ENCODE measurements at regions not wholly inside any gene's neighbourhood (a gene's known extent, or its start where the extent isn't known, plus 50 kb on each side); places are given as distances from the start of the nearest gene placed in this dataset.

DNA sequence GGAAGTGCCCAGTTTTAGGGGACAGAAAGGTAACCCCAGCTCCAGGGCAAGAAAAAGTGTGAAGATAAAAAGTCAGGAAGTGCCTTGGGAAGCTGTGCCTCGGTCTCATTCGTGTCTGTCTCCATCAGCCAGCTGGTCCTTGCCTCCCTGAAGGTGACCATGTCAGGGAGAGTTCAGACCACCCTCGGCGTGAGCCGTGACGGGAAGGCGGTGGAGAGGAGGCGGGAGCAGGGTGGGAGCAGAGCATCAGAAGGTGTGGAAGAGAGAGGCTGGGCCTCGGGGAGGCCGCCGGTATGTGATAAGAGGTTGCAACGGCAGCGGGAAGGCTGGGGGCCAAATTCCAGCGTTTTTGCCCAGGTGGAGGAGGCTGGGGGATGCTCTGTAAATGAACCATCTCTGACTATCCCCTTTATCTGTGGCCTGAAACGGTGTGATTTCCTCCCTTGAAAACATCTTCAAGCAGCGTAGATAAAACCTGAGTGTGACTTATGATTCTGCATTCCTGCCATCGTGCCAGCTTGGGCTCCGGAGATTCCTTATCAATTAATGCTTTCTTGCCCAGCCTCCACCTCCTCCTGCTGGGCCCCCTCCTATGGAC lies 251.8 kb downstream of the IRF8 start:
- no peak for DNase-seq (ENCODE audit: low read depth, low spot score)

DNA sequence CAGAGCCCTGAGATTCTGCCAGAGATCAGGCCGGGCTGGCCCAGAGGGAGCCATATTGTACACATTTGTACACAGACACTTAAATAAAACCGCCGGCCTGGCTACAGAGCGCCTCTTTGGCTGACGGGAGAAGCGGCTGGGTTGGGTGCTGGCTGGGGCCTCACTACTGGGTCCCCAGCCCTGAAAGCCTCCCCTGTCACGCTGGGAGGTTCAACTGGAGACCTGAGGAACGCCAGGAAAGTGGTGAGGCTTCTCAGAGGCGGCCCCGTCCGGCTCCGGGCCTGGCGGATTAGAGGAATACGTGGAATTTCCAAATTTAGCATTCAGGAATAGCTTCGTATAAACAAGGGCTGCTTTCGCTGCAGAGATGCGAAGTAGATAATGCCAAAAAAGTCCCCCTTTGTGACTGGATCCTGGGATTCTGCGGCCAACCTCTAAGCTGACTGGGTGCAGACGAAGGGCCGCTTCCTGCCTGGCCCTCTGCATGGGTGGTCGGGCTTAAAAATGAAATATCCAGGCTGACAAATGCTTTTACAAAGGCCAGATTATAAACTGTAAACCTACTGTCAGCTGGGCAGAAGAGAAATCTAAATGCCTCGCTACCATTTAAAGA lies 252.4 kb downstream of the IRF8 start:
- no peak for DNase-seq (ENCODE audit: low read depth, low spot score)

DNA sequence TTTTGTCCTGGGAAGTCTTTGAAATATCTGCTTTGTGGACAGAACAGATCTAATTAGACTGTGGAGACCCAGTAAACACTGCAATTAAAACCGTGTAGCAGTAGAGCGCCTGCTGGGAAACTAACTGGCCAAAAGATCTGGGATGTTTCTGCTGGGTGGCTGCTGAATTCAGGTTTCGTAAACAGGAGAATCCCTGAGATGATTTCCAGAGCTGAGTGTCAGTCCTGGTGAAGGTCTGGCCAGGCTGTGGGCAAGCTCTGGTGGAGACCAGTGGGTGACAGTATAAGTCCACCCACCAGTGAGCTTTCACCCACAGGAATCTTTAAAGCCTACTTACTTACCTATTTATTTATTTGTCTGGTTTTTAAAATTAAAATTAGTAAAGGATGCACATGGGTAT lies 257.2 kb downstream of the IRF8 start:
- no peak for DNase-seq (ENCODE audit: low read depth, low spot score)

DNA sequence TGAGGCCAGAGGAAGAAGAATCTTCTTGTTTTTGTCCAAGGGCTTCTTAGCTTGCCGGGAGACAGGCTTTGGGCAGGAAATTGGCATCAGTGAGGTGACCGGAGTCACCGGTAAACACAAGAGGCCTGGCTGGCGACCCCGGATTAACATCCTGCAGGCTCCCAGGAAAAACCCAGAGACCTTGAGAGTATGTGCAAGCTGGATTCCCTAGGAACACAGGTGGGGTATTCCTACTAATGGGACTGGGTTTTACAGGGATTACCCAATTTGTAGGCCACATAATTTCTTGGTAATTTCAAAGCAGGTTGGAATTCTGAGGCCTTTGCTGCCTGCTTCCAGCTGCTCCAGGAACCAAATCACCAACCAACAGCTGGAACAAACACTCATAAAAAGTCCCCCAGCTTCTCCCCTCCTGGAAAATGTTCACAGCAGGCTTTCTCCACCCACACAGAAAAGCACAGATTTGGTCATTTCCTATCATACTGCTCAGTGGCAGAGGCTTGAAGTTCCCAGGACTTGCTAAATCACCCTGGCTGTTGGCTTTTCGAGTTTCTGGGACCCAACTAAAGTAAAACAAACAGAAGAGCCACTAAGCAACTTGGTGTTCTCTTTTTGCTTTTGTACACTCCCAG lies 258.8 kb downstream of the IRF8 start:
- DNase-seq (ENCODE audit: low read depth, low spot score): no peak

DNA sequence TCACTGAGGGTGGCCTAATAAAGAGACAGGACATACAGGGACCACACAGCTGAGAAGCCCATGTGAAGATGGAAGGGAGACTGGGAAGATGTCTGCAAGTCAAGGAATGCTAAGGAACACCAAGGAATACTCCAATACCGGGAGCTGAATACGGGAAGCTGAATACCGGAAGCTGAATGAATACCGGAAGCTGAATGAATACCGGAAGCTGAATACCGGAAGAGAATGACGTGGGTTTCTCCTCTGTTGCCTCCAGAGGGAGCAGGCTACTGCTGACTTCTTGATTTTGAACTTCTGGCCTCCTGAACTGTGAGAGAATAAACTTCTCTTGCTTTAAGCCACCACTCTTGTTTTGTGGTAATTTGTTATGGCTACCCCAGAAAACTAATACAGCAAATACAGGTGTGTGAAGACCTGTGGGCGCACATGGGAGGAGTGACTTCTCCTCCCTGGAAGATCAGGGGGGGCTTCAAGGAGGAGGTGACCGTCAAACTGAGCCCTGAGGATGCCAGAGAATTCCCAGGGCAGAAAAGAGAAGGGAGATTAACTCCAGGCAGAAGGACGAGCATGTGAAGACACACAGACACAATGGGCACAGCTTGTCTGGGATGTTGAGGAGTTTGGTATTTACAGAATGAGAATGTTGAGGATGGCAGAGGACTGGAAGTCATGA lies 259.9 kb downstream of the IRF8 start:
- no peak for DNase-seq (ENCODE audit: low read depth, low spot score)

DNA sequence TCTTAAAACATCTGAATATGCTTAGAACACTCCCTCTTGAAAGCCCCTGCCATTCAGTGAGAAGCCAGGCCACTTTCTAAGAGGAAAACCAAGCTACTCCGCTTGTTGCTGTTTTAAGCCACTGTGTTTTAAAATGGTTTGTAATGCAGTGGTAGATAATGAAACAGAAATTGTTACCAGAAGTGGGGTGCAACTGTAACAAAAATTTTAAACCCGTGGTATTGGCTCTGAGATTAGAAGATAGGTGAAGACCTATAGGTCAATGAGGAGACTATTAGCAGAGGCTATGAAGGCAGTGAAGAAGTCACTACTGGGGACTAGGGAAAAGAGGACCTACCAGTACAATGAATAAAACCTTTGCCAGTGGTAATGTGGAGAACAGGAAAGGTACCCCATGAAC lies 266.5 kb downstream of the IRF8 start:
- no peak for DNase-seq (ENCODE audit: low read depth, low spot score)

DNA sequence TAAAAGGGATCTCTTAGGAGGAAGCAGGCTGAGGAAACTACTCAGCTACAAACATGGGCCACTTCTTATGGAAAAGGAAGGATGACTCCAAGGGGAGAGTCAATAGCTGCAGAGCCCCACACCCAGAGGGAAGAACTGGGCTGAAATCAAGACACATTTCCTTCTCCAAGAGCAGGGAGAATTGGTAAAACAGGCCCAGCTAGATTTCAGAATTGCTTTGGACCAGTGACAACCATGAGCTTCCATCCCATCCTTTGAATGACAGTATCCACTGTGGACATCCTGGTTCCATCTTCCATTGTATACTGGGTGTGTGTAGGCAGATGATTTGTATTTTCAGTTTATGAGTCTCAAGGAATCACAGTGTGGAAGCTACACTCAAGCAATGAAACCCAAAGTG lies 267.5 kb downstream of the IRF8 start:
- DNase-seq (ENCODE audit: low read depth, low spot score): no peak

DNA sequence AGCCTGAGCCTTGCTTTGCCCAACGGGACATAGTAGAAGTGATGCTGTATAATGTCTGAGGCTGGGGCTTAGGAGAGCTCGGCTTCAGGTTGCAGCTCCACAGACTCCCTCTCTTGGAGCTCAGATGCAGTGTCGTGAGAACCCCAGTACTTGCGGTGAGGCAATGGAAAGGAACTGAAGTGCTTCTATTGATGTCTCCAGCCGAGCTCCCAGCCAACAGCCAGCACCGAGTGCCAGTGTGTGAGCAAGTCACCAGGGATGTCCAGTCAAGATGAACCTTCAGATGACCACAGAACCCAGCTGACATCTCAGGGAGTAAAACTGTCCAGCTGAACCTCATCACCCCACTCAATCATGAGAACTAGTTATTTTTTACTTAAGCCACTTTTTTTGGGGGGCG lies 268.1 kb downstream of the IRF8 start:
- DNase-seq (ENCODE audit: low read depth, low spot score): no peak

DNA sequence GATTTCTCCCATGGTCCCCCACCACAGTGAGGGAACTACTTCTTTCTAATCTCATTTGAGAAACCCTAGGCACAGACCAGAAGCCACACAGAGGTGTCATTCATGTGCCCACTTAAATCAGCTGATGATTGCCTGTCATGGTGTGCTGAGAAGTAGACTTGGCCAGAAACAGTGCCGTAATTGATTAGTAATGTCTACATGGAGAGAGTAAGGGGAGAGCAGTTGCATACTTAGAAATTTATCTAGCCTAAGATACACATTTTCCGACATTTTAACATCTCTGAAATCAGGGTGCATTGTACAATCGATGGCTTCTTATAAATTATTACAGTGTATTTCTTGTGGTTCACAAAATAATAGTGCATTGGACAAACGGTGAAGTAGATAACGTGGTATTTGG lies 271.8 kb downstream of the IRF8 start:
- no peak for DNase-seq (ENCODE audit: low read depth, low spot score)

DNA sequence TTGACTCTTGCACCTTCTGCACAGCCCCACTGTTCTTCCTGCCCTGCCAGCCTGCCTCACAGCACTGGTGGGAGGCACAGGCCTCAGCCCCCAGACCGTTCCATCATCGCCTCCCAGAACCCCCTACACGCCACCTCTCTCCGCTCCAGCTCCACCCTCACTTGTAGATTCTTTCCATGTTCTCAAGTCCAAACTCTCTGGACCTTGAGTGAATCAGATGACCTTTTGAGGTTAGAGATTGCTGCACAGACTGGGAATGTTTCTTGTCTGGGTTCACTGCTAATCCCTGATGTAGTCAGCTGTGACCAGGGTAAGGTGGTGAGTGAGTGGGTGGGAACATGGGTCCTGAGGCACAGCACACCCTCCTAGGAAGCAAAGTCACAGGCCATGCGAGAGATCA lies 272.4 kb downstream of the IRF8 start:
- DNase-seq (ENCODE audit: low read depth, low spot score): no peak

DNA sequence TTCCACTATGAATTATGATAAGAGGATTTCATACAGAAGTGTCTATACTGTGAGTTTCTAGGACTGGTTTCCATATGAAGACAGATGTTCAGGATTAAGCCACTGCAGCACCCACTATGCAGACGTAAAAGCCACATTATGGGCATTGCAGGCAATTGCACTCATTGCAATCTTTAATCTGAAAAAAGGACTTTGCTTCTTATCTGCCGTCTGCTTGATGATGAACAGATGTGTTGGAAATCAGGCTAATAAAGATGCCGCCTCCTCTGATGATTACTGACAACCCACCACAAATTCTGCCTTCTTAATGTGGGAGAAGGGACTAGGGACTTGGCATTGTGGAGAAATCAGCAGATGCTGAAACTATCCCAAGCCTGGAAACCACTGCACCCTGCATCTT lies 276.9 kb downstream of the IRF8 start:
- DNase-seq (ENCODE audit: low read depth, low spot score): no peak

DNA sequence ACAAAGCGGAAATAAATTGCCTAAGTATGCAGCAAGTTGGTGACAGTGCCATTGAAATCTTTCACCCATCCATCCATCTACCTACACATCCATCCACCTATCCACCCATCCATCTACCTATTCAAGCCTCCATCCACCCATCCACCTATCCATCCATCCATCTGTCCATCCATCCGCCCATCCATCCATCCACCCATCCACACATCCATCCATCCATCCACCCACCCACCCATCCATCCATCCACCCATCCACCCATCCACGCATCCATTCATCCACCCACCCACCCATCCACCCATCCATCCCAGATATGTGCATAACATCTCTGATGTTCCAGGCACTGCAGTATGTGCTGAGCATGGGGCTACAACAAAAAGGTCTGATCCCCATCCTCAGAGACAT lies 277.5 kb downstream of the IRF8 start:
- DNase-seq (ENCODE audit: low read depth, low spot score): no peak

DNA sequence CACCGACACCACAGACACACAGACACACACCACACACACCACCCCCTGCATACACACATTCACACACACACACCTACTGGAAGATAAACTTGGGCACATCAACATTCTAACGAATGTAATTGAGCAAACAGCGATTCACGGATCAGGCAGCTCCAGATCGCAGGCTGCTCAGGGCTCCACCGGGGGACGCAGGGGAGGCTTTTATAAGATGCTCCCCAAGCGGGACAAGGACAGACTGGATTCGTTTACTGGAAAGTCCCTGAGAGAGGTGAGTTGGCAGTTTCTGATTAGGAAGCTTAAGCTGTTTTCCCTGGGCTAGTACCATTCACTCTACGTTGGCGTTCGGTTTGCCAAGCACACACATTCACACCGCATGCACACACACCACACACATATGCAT lies 281.3 kb downstream of the IRF8 start:
- DNase-seq (ENCODE audit: low read depth, low spot score): no peak

DNA sequence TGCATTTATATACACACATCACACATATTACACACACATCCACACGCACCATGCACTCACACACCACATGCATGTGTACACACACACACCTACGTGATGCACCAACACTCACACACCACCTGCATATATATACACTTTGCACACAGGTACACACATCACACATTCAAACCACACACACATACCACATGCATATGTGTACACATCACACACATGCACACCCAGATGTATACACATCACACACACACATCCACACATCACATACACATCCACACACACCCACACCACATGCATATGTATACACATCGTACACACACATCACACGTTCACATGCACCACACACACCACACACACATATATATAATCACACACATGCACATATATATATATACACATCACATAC lies 281.8 kb downstream of the IRF8 start:
- DNase-seq (ENCODE audit: low read depth, low spot score): no peak

DNA sequence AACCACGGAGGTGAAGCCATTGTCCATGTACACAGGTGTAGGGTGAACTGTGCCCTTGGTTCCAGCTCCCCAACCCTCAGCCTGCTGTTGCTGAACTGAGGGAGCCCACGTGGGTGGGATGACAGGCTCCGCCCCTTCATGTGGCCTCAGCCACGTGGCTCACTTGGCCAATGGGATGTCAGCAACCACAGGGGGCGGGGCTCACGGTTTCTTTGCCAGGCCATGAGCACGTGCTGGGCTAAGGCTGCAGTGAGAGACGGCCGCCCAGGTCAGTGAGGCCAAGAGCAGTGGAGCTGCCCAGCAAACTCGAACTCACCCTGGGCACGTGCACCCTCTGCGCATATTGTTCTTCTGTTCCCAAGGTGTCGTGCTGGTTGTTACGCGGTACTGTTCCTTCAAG lies 282.6 kb downstream of the IRF8 start:
- no peak for DNase-seq (ENCODE audit: low read depth, low spot score)

DNA sequence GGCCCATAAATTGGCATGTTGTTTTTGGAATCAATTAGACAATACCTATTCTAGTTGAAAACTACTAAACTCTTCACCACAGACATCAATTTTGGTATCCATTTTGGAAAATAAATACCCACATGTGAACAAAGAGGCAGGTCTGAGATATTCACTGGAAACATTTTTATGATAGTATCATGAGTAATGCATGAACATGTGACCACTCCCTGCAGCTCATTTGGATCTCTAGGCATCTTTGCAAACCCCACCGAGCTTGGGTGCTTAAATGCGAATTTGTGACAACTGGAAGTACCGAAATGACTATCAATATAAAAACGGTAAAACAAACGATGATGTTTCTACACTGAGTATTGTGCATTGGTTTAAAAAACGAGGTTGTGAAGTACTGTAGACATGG lies 285.2 kb downstream of the IRF8 start:
- no peak for DNase-seq (ENCODE audit: low read depth, low spot score)

DNA sequence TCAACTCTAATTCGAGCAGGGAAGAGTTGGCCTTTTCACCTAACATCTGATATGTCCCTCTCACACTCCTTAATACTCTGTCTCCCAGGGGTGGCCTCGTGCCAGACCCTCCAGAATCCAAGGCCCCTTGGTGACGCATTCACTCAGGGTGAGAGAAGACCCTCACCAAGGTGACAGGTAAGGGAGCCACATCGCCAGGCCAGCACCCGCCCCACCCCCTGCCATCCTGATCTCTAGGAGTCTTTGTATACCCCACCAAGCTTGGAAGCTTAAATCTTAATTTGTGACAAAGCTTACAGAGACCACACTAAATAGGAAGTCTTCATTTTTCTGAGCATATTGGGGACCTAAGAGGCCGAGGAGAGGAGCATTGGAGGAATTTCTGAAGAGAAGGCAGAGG lies 286.1 kb downstream of the IRF8 start:
- no peak for DNase-seq (ENCODE audit: low read depth, low spot score)

DNA sequence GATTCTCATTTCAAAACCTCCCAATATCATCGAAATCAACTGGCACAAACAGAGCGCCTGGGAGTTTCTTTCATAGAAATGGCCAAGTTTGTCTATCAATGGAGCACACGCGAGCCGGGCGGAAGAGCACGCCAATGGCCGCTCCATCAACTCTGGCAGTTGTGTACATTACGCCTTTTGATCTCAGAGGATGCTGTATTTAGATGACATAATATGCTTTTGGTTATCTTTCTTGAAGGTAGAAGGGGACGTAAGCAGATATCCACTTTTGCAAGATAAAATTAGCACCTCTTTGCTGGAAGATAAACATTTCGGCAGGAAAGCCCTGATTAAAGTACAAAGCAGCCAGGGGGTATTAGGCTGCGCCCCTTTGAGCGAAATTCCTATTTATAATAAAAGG lies 287.4 kb downstream of the IRF8 start:
- no peak for DNase-seq (ENCODE audit: low read depth, low spot score)

DNA sequence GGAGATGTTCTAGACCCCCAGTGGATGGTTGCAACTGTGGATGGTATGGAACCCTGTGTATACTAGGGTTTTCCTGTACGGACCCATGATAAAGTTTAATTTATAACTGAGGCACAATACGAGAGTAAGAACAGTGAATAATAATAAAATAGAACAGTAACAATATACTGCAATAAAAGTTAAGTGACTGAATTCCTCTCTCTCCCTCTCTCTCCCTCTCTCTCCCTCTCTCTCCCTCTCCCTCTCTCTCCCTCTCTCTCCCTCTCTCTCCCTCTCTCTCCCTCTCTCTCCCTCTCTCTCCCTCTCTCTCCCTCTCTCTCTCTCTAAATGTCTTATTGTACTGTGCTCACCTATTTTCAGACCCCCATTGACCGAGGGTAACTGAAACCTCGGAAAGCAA lies 291.0 kb downstream of the IRF8 start:
- DNase-seq (ENCODE audit: low read depth, low spot score): no peak

DNA sequence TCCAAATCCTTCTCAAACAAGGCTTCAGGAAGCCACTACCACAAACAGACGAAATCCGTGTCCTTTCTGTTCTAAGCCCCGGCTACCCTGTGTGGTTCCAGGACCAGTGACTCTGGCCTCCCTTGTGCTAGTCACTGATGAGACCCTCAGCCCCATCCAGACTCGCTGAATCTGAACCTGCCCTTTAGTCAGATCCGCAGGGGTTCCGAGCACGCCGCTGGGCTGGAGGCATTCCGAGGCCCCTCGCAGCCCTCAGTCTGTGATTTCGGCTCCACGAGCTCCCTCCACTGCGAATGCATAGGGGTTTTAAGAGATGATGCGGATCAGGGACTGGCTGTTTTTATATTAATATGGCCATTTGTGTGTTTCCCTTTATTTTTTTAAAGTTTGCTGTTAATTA lies 292.7 kb downstream of the IRF8 start:
- DNase-seq (ENCODE audit: low read depth, low spot score): no peak

DNA sequence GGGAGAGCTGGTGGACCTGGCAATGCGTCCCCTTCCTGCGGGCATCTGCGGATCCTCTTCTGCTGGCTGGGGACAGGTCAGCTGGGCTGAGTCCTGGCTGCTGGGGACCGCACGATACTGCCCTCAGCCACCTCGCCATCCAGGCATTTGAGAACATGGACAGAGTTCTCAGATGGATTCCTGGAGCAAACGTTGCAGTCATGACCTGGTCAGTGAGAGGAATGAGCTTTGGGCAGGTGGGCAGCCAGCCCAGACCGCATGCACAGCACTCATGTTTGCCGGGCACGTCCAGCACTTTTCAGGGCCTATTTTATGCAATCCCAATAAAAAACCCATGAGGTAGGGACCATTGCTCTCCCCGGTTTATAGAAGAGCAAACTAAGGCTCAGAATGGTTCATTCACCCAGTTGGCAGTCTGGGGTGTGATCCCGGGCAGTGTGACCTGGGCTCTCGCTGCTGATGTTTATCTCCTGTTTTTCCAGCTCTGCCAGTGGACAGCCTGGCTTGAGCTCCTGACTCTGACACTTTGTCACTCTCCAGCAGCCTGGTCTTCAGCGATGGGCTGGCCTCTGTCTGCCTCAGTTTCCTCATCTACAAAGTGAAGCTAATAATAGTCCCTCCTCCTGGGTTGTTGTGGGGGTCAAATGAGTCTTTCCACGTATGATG lies 294.7 kb downstream of the IRF8 start:
- DNase-seq (ENCODE audit: low read depth, low spot score): no peak

DNA sequence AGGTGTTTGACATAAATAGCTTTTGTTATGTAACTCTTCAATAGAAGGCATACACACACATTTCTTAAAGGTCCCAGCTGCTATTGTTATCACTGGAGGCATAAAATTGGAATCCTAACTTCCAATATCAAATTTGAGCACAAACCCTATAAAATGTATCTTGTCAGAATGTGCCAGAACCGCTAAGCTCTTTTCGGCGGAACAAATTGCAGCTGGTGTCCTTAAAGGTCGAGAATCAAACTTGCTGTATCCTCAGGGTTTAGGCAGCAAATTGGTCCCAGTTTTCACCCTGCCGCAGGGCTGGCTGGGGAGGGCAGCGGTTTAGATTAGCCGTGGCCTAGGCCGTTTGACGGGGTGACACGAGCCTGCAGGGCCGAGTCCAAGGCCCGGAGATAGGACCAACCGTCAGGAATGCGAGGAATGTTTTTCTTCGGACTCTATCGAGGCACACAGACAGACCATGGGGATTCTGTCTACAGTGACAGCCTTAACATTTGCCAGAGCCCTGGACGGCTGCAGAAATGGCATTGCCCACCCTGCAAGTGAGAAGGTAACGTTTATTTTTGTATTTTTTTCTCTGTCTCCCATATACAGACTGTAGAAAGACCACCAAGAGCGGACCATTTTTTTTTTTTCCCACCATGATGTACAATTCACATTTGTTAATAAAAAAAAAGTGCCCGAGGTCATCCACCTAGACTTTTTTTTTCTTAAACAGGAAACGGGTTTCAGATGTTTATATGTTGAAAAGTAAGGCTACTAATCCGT lies 297.1 kb downstream of the IRF8 start:
- no peak for DNase-seq (ENCODE audit: low read depth, low spot score)
